C4-2B (cell line): ENCODE measurements at regions not wholly inside any gene's neighbourhood (a gene's known extent, or its start where the extent isn't known, plus 50 kb on each side); places are given as distances from the start of the nearest gene placed in this dataset.

ENCODE experiments used
- CTCF ChIP-seq: fragments of 450-650 bp; conservative IDR thresholded peaks from 2 replicates; pipeline ENCODE4 v1.5.1; 2017; ENCODE audit warnings: mild to moderate bottlenecking
- ZFX ChIP-seq: fragments of 450-650 bp; IDR thresholded peaks from 2 replicates; pipeline ENCODE4 v1.6.1; 2017

- TF ChIP-seq CTCF (no peak), ZFX (no peak)
Observed at GRCh38 chr11:38332046-38332445, 1734.0 kb upstream of the RAG2 start.
